A673 (cell line): ENCODE measurements at regions not wholly inside any gene's neighbourhood (a gene's known extent, or its start where the extent isn't known, plus 50 kb on each side); places are given as distances from the start of the nearest gene placed in this dataset.

Experiments
- EZH2 ChIP-seq: fragments of 200-600 bp; sonication (generic); IDR thresholded peaks from 2 replicates; pipeline ENCODE4 v1.6.1; 2017; ENCODE audit warnings: borderline replicate concordance, low read depth, mild to moderate bottlenecking, mixed read lengths, antibody characterized with exemption, low read length; ENCODE audit not compliant: poor library complexity, severe bottlenecking
- TF ChIP-seq, protein P1 (sequence below): fragments of 300-800, 200-600 bp; sonication (generic); conservative IDR thresholded peaks from 2 replicates; pipeline ENCODE4 v1.5.1; 2017; ENCODE audit warnings: low read depth, mild to moderate bottlenecking, antibody characterized with exemption, low read length, moderate library complexity, mixed read lengths

DNA sequence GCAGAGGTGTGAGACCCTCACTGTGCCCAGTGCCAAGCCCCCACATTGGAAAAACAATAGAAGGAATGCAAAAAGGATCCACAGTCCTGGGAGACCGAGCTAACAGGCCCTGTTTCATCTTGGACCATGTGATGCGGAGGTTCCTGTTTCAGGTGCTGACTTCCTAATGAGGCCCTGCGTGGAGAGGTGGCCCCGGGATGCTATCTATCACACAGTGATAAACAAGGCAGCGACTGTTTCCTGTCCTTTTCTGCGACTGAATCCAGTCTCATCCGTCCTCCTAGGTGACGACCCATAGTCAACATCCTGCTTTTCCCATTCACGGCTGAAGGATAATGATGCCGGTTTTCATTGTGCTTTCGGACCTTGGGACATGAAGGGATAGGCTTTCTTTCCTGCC is 56.4 kb upstream of the BOD1 start:
- TF ChIP-seq, protein P1, sequence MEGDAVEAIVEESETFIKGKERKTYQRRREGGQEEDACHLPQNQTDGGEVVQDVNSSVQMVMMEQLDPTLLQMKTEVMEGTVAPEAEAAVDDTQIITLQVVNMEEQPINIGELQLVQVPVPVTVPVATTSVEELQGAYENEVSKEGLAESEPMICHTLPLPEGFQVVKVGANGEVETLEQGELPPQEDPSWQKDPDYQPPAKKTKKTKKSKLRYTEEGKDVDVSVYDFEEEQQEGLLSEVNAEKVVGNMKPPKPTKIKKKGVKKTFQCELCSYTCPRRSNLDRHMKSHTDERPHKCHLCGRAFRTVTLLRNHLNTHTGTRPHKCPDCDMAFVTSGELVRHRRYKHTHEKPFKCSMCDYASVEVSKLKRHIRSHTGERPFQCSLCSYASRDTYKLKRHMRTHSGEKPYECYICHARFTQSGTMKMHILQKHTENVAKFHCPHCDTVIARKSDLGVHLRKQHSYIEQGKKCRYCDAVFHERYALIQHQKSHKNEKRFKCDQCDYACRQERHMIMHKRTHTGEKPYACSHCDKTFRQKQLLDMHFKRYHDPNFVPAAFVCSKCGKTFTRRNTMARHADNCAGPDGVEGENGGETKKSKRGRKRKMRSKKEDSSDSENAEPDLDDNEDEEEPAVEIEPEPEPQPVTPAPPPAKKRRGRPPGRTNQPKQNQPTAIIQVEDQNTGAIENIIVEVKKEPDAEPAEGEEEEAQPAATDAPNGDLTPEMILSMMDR: no peak
- no peak for TF ChIP-seq EZH2
